ENCODE measurements at regions not wholly inside any gene's neighbourhood (a gene's known extent, or its start where the extent isn't known, plus 50 kb on each side); places are given as distances from the start of the nearest gene placed in this dataset.
"Not testable (repeated sequence)": the region's sequence is repeated elsewhere in the genome, so short reads cannot be mapped to it uniquely, and the experiment has no call there.

DNA sequence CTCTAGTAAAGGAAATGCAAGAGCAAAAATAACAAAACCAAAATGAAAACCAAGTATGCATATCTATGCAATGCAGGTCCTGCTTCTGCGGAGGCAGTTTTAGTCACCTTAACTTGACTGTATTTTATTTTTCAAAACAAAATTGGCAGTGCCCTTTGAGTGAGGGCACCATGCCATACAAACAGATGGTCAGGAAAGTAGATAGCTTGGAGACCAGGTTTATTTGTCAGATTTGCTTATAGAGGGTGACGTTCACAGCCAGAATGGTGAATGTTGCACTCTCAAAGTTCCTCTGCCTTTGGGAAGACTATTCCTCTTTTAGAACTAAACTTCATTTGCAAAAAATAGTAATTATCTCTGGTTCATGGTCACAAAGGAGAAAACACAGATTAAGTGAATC, 801.9 kb downstream of the ANKRD7 start:
- Histone ChIP-seq H3K27ac (no peak overlapping the region), H3K4me3 (ENCODE audit: low read depth, low read length) (no peak overlapping the region), H3K36me3 (replicated peaks) (no peaks in the 10 kb centered on the region), H3K27me3 (replicated peaks) (no peaks in the 10 kb centered on the region)
- TF ChIP-seq CTCF (IDR thresholded peaks at IDR 0.05; ENCODE audit: low read depth, low read length, missing control alignments): no peak
- in situ Hi-C loops (cut with HindIII; ENCODE audit: low pct_ligation_motif_present, low sequenced_read_pairs): no loop called here
- DNase-seq: no peak

GRCh38 chr7:119028736-119029135, 804.2 kb downstream of the ANKRD7 start:
- H3K36me3 ChIP-seq (replicated peaks): no peaks in the 10 kb centered on the region
- no peak for DNase-seq

DNA sequence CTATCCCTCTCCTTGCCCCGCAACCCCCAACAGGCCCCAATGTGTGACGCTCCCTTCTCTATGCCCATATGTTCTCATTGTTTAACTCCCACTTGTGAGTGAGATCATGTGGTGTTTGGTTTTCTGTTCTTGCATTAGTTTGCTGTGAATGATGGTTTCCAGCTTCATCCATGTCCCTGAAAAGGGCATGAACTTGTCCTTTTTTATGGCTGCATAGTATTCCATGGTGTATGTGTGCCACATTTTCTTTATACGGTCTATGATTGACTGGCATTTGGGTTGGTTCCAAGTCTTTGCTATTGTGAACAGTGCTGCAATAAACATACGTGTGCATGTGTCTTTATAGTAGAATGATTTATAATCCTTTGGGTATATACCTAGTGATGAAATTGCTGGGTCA, 807.6 kb downstream of the ANKRD7 start:
- H3K36me3 ChIP-seq (replicated peaks); H3K4me3 ChIP-seq (ENCODE audit: low read depth, low read length); H3K27me3 ChIP-seq (replicated peaks); in situ Hi-C loops (cut with HindIII; ENCODE audit: low pct_ligation_motif_present, low sequenced_read_pairs); DNase-seq; H3K27ac ChIP-seq: not testable (repeated sequence)

More at GRCh38 chr7:119028736-119029135, 804.2 kb downstream of the ANKRD7 start:
- in situ Hi-C loops (cut with HindIII; ENCODE audit: low pct_ligation_motif_present, low sequenced_read_pairs): no loop called here
- H3K27me3 ChIP-seq (replicated peaks): no peaks in the 10 kb centered on the region
- no peak for TF ChIP-seq CTCF (IDR thresholded peaks at IDR 0.05; ENCODE audit: low read depth, low read length, missing control alignments)
- no peak overlapping the region for H3K27ac ChIP-seq
- H3K4me3 ChIP-seq (ENCODE audit: low read depth, low read length): no peak overlapping the region

GRCh38 chr7:119033641-119034040, 809.1 kb downstream of the ANKRD7 start:
- no peak for TF ChIP-seq CTCF (IDR thresholded peaks at IDR 0.05; ENCODE audit: low read depth, low read length, missing control alignments)
- H3K27me3 ChIP-seq (replicated peaks): no peaks in the 10 kb centered on the region
- no peaks in the 10 kb centered on the region for H3K36me3 ChIP-seq (replicated peaks)
- no peak for DNase-seq
- in situ Hi-C loops (cut with HindIII; ENCODE audit: low pct_ligation_motif_present, low sequenced_read_pairs): no loop called here
- H3K4me3 ChIP-seq (ENCODE audit: low read depth, low read length): no peak overlapping the region
- H3K27ac ChIP-seq: no peak overlapping the region

DNA sequence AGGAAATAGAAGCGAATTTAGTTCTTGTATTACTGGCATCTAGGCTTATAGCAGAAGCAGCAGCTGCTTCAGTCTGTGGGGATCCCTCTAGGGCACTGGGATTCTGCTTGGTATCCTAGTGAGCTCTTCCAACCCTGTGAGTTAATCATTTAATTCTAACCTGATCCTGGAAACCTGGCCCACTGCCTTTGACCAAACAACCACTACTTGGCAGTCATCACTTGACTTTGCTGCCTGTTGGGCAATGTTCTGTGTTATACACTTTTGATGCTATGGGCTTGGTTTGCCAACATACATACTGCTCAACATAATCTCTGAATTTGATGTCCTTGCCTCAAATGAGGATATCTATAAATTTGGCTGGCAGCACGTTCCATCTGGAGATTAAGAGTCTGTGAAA, 813.4 kb downstream of the ANKRD7 start:
- Histone ChIP-seq H3K27ac (no peak overlapping the region), H3K27me3 (replicated peaks) (no peaks in the 10 kb centered on the region), H3K4me3 (ENCODE audit: low read depth, low read length) (no peak overlapping the region), H3K36me3 (replicated peaks) (no peaks in the 10 kb centered on the region)
- no peak for DNase-seq
- TF ChIP-seq CTCF (IDR thresholded peaks at IDR 0.05; ENCODE audit: low read depth, low read length, missing control alignments): no peak
- in situ Hi-C loops (cut with HindIII; ENCODE audit: low pct_ligation_motif_present, low sequenced_read_pairs): no loop called here

- no peak for TF ChIP-seq CTCF (IDR thresholded peaks at IDR 0.05; ENCODE audit: low read depth, low read length, missing control alignments)
- no peaks in the 10 kb centered on the region for H3K36me3 ChIP-seq (replicated peaks)
- H3K27ac ChIP-seq: no peak overlapping the region
- no peaks in the 10 kb centered on the region for H3K27me3 ChIP-seq (replicated peaks)
- no peak for DNase-seq
- H3K4me3 ChIP-seq (ENCODE audit: low read depth, low read length): no peak overlapping the region
- in situ Hi-C loops (cut with HindIII; ENCODE audit: low pct_ligation_motif_present, low sequenced_read_pairs): no loop called here
Observed at GRCh38 chr7:119046068-119046467, 821.6 kb downstream of the ANKRD7 start.

Data from brain microvascular endothelial cell (primary cell).